GM12878 (cell line): ENCODE measurements at regions not wholly inside any gene's neighbourhood (a gene's known extent, or its start where the extent isn't known, plus 50 kb on each side); places are given as distances from the start of the nearest gene placed in this dataset.

Experiments used
- ATAC-seq: fragments of 200-7000 bp; cut with Tn5 transposase; 3 replicates; pipeline ENCODE4 v1.9.1; 2020; ENCODE audit warnings: mild to moderate bottlenecking, moderate library complexity
- BruUV-seq: library from RNA; stranded (reverse); fragments of 400-500 nt; replicated peaks from 2 replicates; lab custom pipeline; 2021; lab: Mats Ljungman, UMichigan
- CTCF ChIA-PET: fragments of 300-600 bp; sonication (Branson Sonifier 250); formaldehyde crosslinking; extraction: SDS; loops from one replicate; lab custom pipeline; 2021; ENCODE audit warnings: inconsistent platforms; lab: Yijun Ruan, JAX
- POLR2A ChIA-PET: fragments of 350-600 bp; formaldehyde crosslinking; extraction: SDS; loops from one replicate; lab custom pipeline; 2021; ENCODE audit warnings: inconsistent platforms; lab: Charles Lee
- RAD21 ChIA-PET: fragments of 300-600 bp; sonication (Branson Sonifier 250); formaldehyde crosslinking; loops from one replicate; lab custom pipeline; 2023; ENCODE audit warnings: antibody characterized with exemption; ENCODE audit not compliant: unreplicated experiment; lab: Charles Lee
- SMC1A ChIA-PET: fragments of 300-600 bp; sonication (Branson Sonifier 250); formaldehyde crosslinking; loops from one replicate; lab custom pipeline; 2023; ENCODE audit not compliant: unreplicated experiment, uncharacterized antibody; lab: Charles Lee
- DNase-seq: peaks from one replicate; pipeline ENCODE4 v3.0.0-alpha.2; 2011; ENCODE audit warnings: low read depth, low spot score
- FAIRE-seq: peaks from 3 replicates; lab custom pipeline; 2011; peaks lifted over from hg19 to GRCh38; lab: Jason Lieb, UNC
- H2AFZ ChIP-seq: 2 replicates; pipeline ENCODE4 v1.6.0; 2011; ENCODE audit warnings: low read depth, low read length, control low read depth; ENCODE audit not compliant: control insufficient read depth
- H3K27ac ChIP-seq: 2 replicates; pipeline ENCODE4 v1.5.1; 2011; ENCODE audit warnings: control low read depth; ENCODE audit not compliant: control insufficient read depth, insufficient read depth
- H3K27me3 ChIP-seq, 2 experiments: replicated peaks in 1 of 2; 2 replicates each; pipeline versions ENCODE4 v1.6.0 to v1.6.1; 2011; ENCODE audit warnings: low read length in 1 of 2; ENCODE audit not compliant: control insufficient read depth in 2 of 2, insufficient read depth in 2 of 2
- H3K36me3 ChIP-seq, 2 experiments: 2 replicates each; pipeline ENCODE4 v1.5.1; 2011; ENCODE audit warnings: low read length in 1 of 2; ENCODE audit not compliant: control insufficient read depth in 2 of 2, insufficient read depth in 2 of 2
- H3K4me1 ChIP-seq: 2 replicates; pipeline ENCODE4 v1.6.1; 2011; ENCODE audit warnings: mild to moderate bottlenecking, low read length, moderate library complexity, mixed read lengths; ENCODE audit not compliant: control insufficient read depth, insufficient read depth
- H3K4me2 ChIP-seq: 2 replicates; pipeline ENCODE4 v1.6.0; 2011; ENCODE audit warnings: control low read depth; ENCODE audit not compliant: control insufficient read depth, insufficient read depth
- H3K4me3 ChIP-seq: fragments of 200-600 bp; sonication (generic); 2 replicates; pipeline ENCODE4 v1.5.1; 2016
- H3K79me2 ChIP-seq: 2 replicates; pipeline ENCODE4 v1.6.0; 2011; ENCODE audit warnings: low read length; ENCODE audit not compliant: control insufficient read depth, insufficient read depth
- H3K9ac ChIP-seq: 2 replicates; pipeline ENCODE4 v1.8.0; 2011; ENCODE audit warnings: low read length, control low read depth, mixed read lengths; ENCODE audit not compliant: control insufficient read depth, insufficient read depth
- H3K9me3 ChIP-seq: replicated peaks from 3 replicates; pipeline ENCODE4 v1.5.1; 2011; ENCODE audit warnings: mild to moderate bottlenecking, low read length; ENCODE audit not compliant: control insufficient read depth, insufficient read depth
- H4K20me1 ChIP-seq: 2 replicates; pipeline ENCODE4 v1.6.0; 2011; ENCODE audit not compliant: control insufficient read depth, insufficient read depth
- CHD4 ChIP-seq: fragments of 200-600 bp; sonication (generic); IDR thresholded peaks from 2 replicates; pipeline ENCODE4 v1.6.1; 2016; ENCODE audit warnings: mild to moderate bottlenecking
- IKZF2 ChIP-seq, 2 experiments: fragments of 450-650 bp; IDR thresholded peaks; 2 replicates each; pipeline ENCODE4 v1.6.1; 2017; ENCODE audit warnings: mild to moderate bottlenecking in 2 of 2, moderate library complexity in 2 of 2
- POLR2AphosphoS5 ChIP-seq: IDR thresholded peaks from 2 replicates; pipeline ENCODE4 v1.6.1; 2011; ENCODE audit warnings: mild to moderate bottlenecking, low read length, inconsistent platforms
- SREBF2 ChIP-seq: IDR thresholded peaks from 2 replicates; pipeline ENCODE4 v1.6.1; 2012; ENCODE audit warnings: mild to moderate bottlenecking, low read length
- TCF3 ChIP-seq: IDR thresholded peaks from 2 replicates; pipeline ENCODE4 v1.6.1; 2012; ENCODE audit warnings: low read depth, mild to moderate bottlenecking, low read length, borderline replicate concordance; ENCODE audit not compliant: insufficient read depth
- WGBS: methylation state at CpG from one replicate; pipeline ENCODE4 v1.1.6; 2016; ENCODE audit warnings: low lambda C conversion rate; ENCODE audit not compliant: insufficient replicate concordance, insufficient coverage; ENCODE audit errors: missing lambda C conversion rate; 5-methylcytosine and 5-hydroxymethylcytosine counted together
- in situ Hi-C: fragments of 300-500 bp; cut with MboI; formaldehyde crosslinking; loops from 9 replicates; pipeline ENCODE4 v1.14.3; 2018; ENCODE audit warnings: mixed read lengths
- intact Hi-C: fragments of 100-400 bp; cut with micrococcal nuclease; formaldehyde crosslinking; loops from one replicate; pipeline ENCODE4 v1.14.2; 2022; ENCODE audit not compliant: unreplicated experiment
- TF ChIP-seq, protein P1 (sequence below): fragments of 450-650 bp; IDR thresholded peaks from 2 replicates; pipeline ENCODE4 v1.6.1; 2017; ENCODE audit warnings: mild to moderate bottlenecking, moderate library complexity
- TF ChIP-seq, protein P2 (sequence below): fragments of 450-650 bp; IDR thresholded peaks from 2 replicates; pipeline ENCODE4 v1.6.1; 2016; ENCODE audit warnings: mild to moderate bottlenecking

DNA sequence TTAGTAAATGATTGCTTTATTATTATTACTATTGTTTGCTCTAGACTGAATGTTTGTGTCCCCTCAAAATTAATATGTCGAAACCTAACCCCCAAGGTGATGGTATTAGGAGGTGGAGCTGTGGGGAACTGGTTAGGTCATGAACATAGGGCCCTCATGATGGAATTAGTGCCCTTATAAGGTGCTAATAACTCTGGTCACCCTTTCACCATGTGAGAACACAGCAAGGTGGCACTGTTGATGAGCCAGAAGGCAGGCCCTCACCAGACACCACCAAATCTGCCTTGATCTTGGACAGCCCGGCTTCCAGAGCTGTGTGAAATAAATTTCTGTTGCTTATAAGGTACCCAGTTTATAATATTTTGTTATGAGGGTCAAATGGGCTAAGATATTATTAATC is 95.8 kb downstream of the BDNF start:
- H4K20me1 ChIP-seq: no peaks in the 10 kb centered on the region
- 0% methylated on average over 2 of the region's 2 CpGs for WGBS
- no peak overlapping the region for H2AFZ ChIP-seq
- no peak overlapping the region for H3K9ac ChIP-seq
- SMC1A ChIA-PET: interaction anchor here (0.9 to 1.0 kb wide), 2 partner anchors 59 to 60 kb away, joined by 3 read pairs; no protein-coding TSS in a partner anchor
- RAD21 ChIA-PET: no interaction called here
- H3K27me3 ChIP-seq: no peaks in the 10 kb centered on the region
- no peak for FAIRE-seq
- no peak for TF ChIP-seq CHD4
- no peak for TF ChIP-seq IKZF2 (IDR thresholded peaks at IDR 0.05)
- TF ChIP-seq, protein P1, sequence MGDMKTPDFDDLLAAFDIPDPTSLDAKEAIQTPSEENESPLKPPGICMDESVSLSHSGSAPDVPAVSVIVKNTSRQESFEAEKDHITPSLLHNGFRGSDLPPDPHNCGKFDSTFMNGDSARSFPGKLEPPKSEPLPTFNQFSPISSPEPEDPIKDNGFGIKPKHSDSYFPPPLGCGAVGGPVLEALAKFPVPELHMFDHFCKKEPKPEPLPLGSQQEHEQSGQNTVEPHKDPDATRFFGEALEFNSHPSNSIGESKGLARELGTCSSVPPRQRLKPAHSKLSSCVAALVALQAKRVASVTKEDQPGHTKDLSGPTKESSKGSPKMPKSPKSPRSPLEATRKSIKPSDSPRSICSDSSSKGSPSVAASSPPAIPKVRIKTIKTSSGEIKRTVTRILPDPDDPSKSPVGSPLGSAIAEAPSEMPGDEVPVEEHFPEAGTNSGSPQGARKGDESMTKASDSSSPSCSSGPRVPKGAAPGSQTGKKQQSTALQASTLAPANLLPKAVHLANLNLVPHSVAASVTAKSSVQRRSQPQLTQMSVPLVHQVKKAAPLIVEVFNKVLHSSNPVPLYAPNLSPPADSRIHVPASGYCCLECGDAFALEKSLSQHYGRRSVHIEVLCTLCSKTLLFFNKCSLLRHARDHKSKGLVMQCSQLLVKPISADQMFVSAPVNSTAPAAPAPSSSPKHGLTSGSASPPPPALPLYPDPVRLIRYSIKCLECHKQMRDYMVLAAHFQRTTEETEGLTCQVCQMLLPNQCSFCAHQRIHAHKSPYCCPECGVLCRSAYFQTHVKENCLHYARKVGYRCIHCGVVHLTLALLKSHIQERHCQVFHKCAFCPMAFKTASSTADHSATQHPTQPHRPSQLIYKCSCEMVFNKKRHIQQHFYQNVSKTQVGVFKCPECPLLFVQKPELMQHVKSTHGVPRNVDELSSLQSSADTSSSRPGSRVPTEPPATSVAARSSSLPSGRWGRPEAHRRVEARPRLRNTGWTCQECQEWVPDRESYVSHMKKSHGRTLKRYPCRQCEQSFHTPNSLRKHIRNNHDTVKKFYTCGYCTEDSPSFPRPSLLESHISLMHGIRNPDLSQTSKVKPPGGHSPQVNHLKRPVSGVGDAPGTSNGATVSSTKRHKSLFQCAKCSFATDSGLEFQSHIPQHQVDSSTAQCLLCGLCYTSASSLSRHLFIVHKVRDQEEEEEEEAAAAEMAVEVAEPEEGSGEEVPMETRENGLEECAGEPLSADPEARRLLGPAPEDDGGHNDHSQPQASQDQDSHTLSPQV: no peak
- TF ChIP-seq, protein P2, sequence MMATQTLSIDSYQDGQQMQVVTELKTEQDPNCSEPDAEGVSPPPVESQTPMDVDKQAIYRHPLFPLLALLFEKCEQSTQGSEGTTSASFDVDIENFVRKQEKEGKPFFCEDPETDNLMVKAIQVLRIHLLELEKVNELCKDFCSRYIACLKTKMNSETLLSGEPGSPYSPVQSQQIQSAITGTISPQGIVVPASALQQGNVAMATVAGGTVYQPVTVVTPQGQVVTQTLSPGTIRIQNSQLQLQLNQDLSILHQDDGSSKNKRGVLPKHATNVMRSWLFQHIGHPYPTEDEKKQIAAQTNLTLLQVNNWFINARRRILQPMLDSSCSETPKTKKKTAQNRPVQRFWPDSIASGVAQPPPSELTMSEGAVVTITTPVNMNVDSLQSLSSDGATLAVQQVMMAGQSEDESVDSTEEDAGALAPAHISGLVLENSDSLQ: no peak
- no peak for TF ChIP-seq SREBF2
- TF ChIP-seq TCF3: no peak
- TF ChIP-seq POLR2AphosphoS5: no peak
- H3K4me3 ChIP-seq: no peak overlapping the region
- in situ Hi-C loops: no loop called here
- H3K4me1 ChIP-seq: no peaks in the 10 kb centered on the region
- POLR2A ChIA-PET: no interaction called here
- no peak for ATAC-seq
- no peak overlapping the region for H3K4me2 ChIP-seq
- CTCF ChIA-PET: no interaction called here
- no peaks in the 10 kb centered on the region for H3K9me3 ChIP-seq
- no peaks in the 10 kb centered on the region for H3K36me3 ChIP-seq
- intact Hi-C loops: no loop called here
- no TSS peak for BruUV-seq
- H3K27ac ChIP-seq: no peak overlapping the region
- DNase-seq: no peak
- no peaks in the 10 kb centered on the region for H3K79me2 ChIP-seq
